Neural progenitor cell (in vitro differentiated cells): ENCODE measurements at regions not wholly inside any gene's neighbourhood (a gene's known extent, or its start where the extent isn't known, plus 50 kb on each side); places are given as distances from the start of the nearest gene placed in this dataset.

Experiments
- DNase-seq: peaks from one replicate; pipeline ENCODE4 v3.0.0-alpha.2; 2016; ENCODE audit warnings: low spot score
- H2AFZ ChIP-seq: fragments of 200-600 bp; sonication (generic); replicated peaks from 2 replicates; pipeline ENCODE4 v1.6.1; 2016; ENCODE audit warnings: antibody characterized with exemption
- H3F3A ChIP-seq: fragments of 200-600 bp; sonication (generic); 2 replicates; pipeline ENCODE4 v1.6.1; 2016; ENCODE audit warnings: antibody characterized with exemption, low read depth
- H3K27ac ChIP-seq: fragments of 200-600 bp; sonication (generic); 2 replicates; pipeline ENCODE4 v1.5.1; 2016; ENCODE audit warnings: mild to moderate bottlenecking
- H3K27me3 ChIP-seq: fragments of 200-600 bp; sonication (generic); 2 replicates; pipeline ENCODE4 v1.6.1; 2016; ENCODE audit warnings: mild to moderate bottlenecking, moderate library complexity
- H3K36me3 ChIP-seq: fragments of 200-600 bp; sonication (generic); 2 replicates; pipeline ENCODE4 v1.5.1; 2016
- H3K4me1 ChIP-seq: fragments of 200-600 bp; sonication (generic); 2 replicates; pipeline ENCODE4 v1.6.1; 2016; ENCODE audit warnings: mixed run types
- H3K4me2 ChIP-seq: fragments of 200-600 bp; sonication (generic); 2 replicates; pipeline ENCODE4 v1.6.1; 2016
- H3K4me3 ChIP-seq: fragments of 200-600 bp; sonication (generic); 2 replicates; pipeline ENCODE4 v1.5.1; 2016
- H3K79me2 ChIP-seq: fragments of 200-600 bp; sonication (generic); 2 replicates; pipeline ENCODE4 v1.6.1; 2016; ENCODE audit warnings: low read depth
- H3K9ac ChIP-seq: fragments of 200-600 bp; sonication (generic); 2 replicates; pipeline ENCODE4 v1.6.1; 2016
- H3K9me3 ChIP-seq: fragments of 200-600 bp; sonication (generic); 2 replicates; pipeline ENCODE4 v1.5.1; 2016; ENCODE audit warnings: low read depth
- H4K20me1 ChIP-seq: fragments of 200-600 bp; sonication (generic); 2 replicates; pipeline ENCODE4 v1.6.1; 2016; ENCODE audit warnings: low read depth
- H3K27ac Mint-ChIP-seq: 3 replicates; pipeline ENCODE4 v1.8.0; 2021; ENCODE audit warnings: mixed read lengths
- H3K27me3 Mint-ChIP-seq: 2 replicates; pipeline ENCODE4 v1.8.0; 2022; ENCODE audit warnings: low read depth, mild to moderate bottlenecking, inconsistent platforms, moderate library complexity, mixed read lengths; ENCODE audit not compliant: insufficient read depth
- H3K36me3 Mint-ChIP-seq: 3 replicates; pipeline ENCODE4 v1.8.0; 2021; ENCODE audit warnings: mixed read lengths
- H3K4me1 Mint-ChIP-seq: 3 replicates; pipeline ENCODE4 v1.8.0; 2021; ENCODE audit warnings: mixed read lengths
- H3K4me3 Mint-ChIP-seq: 3 replicates; pipeline ENCODE4 v1.8.0; 2021; ENCODE audit warnings: mild to moderate bottlenecking, moderate library complexity, mixed read lengths
- H3K9me3 Mint-ChIP-seq: 3 replicates; pipeline ENCODE4 v1.8.0; 2020; ENCODE audit warnings: mixed read lengths
- EZH2 ChIP-seq: fragments of 200-600 bp; sonication (generic); IDR thresholded peaks from 2 replicates; pipeline ENCODE4 v1.6.1; 2017; ENCODE audit warnings: antibody characterized with exemption, mild to moderate bottlenecking, moderate library complexity
- EZH2phosphoT487 ChIP-seq: fragments of 200-600 bp; sonication (generic); IDR thresholded peaks from 2 replicates; pipeline ENCODE4 v1.6.1; 2017; ENCODE audit warnings: antibody characterized with exemption
- TF ChIP-seq, protein P1 (sequence below): fragments of 200-600 bp; sonication (generic); IDR thresholded peaks from 2 replicates; pipeline ENCODE4 v1.5.1; 2017; ENCODE audit warnings: antibody characterized with exemption, mild to moderate bottlenecking

DNA sequence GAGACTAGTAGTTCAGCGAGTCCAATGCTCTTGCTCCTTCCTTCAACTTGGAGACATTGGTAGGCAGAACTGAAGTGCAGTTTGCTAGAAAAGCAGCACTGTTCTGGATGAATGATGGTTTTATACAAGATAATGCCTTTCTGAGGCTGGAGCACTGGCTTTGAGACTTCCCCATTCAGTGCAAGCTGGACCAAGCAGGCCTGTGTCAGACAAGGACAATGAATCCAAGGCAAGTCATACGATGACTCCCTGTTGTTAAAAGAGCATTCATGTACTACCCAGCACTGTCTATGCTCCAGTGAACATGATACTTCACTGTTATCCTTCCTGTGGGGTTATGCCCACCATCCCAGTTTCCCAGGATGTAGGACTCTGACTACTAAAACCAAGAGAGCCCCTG, 242.3 kb upstream of the RAG2 start:
- H2AFZ ChIP-seq: peak overlapping the region; percentile 39
- no peak overlapping the region for H3K4me2 ChIP-seq
- H3K27me3 ChIP-seq: no peaks in the 10 kb centered on the region
- peaks cover 11% of the 10 kb centered on the region for H3K4me1 ChIP-seq
- no peak overlapping the region for H3K4me3 Mint-ChIP-seq
- no peaks in the 10 kb centered on the region for H3K79me2 ChIP-seq
- H3K36me3 Mint-ChIP-seq: no peaks in the 10 kb centered on the region
- H3K36me3 ChIP-seq: no peaks in the 10 kb centered on the region
- H3K9me3 Mint-ChIP-seq: peaks cover 4% of the 10 kb centered on the region
- H3K27me3 Mint-ChIP-seq: peaks cover 6% of the 10 kb centered on the region
- peak; percentile 5 for DNase-seq
- H3K9me3 ChIP-seq: no peaks in the 10 kb centered on the region
- no peak overlapping the region for H3K27ac ChIP-seq
- H4K20me1 ChIP-seq: no peaks in the 10 kb centered on the region
- peak overlapping the region; percentile 44 for H3K27ac Mint-ChIP-seq
- H3K4me3 ChIP-seq: no peak overlapping the region
- H3F3A ChIP-seq: no peaks in the 10 kb centered on the region
- H3K9ac ChIP-seq: no peak overlapping the region
- H3K4me1 Mint-ChIP-seq: peaks cover 21% of the 10 kb centered on the region
- no peak for TF ChIP-seq EZH2phosphoT487
- TF ChIP-seq, protein P1, sequence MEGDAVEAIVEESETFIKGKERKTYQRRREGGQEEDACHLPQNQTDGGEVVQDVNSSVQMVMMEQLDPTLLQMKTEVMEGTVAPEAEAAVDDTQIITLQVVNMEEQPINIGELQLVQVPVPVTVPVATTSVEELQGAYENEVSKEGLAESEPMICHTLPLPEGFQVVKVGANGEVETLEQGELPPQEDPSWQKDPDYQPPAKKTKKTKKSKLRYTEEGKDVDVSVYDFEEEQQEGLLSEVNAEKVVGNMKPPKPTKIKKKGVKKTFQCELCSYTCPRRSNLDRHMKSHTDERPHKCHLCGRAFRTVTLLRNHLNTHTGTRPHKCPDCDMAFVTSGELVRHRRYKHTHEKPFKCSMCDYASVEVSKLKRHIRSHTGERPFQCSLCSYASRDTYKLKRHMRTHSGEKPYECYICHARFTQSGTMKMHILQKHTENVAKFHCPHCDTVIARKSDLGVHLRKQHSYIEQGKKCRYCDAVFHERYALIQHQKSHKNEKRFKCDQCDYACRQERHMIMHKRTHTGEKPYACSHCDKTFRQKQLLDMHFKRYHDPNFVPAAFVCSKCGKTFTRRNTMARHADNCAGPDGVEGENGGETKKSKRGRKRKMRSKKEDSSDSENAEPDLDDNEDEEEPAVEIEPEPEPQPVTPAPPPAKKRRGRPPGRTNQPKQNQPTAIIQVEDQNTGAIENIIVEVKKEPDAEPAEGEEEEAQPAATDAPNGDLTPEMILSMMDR: no peak
- no peak for TF ChIP-seq EZH2

DNA sequence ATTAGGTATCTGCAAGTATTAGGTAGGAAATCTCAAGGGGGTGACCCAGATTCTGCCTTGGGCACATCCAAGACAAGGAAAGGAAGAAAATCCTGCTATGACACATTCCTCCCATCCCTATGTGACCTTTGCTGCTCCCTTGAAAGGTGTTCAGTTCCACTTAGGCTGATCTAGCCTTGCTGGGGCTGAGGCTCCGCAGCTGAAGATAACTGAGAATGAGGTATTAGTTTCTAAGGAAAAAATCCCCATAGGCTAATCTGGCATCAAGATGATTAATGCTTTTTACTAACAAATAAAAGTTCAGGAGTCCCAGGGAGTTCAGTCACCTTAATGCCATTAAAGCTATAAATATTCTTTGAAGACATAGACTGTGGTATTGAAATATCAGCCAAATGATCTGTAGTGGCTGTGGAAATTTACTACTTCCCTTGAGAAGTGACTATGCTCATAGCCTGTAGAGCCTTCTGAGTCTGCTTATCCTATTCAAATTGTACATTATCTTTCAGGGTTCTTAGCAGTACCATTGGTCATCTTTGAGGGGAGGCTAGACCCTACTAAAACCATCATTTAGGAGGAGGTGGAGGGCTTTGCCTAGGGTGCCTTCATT, 239.9 kb upstream of the RAG2 start:
- Histone ChIP-seq H2AFZ (no peak overlapping the region), H3K9me3 (no peaks in the 10 kb centered on the region), H3K4me1 (peaks cover 11% of the 10 kb centered on the region), H3K27me3 (no peaks in the 10 kb centered on the region), H4K20me1 (no peaks in the 10 kb centered on the region), H3K79me2 (no peaks in the 10 kb centered on the region), H3K27ac (no peak overlapping the region), H3K4me3 (no peak overlapping the region), H3K9ac (no peak overlapping the region), H3F3A (no peaks in the 10 kb centered on the region), H3K36me3 (no peaks in the 10 kb centered on the region), H3K4me2 (no peak overlapping the region)
- no peaks in the 10 kb centered on the region for H3K36me3 Mint-ChIP-seq
- no peak for DNase-seq
- H3K27ac Mint-ChIP-seq: no peak overlapping the region
- H3K27me3 Mint-ChIP-seq: peaks cover 6% of the 10 kb centered on the region
- peaks cover 4% of the 10 kb centered on the region for H3K9me3 Mint-ChIP-seq
- H3K4me3 Mint-ChIP-seq: no peak overlapping the region
- H3K4me1 Mint-ChIP-seq: peaks cover 21% of the 10 kb centered on the region
- TF ChIP-seq, protein P1: no peak
- no peak for TF ChIP-seq EZH2
- TF ChIP-seq EZH2phosphoT487: no peak

DNA sequence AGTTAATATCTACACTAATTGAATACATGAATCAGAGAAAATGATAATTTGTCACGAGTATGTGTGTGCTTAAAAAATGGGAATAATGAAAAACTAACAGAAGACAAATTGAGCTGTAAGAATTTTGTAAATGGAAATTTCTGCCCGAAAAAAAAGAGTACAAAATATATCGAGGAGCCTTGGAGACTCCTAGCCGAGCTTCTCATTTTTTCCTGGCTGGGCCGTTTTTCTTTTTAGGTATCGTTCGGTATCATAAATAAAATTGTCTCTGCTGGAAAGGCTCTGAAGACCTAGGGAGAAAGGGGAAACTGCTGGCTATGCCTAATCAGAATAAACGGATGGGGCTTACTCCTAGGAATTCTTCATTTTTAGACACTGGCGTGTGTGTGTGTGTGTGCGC, 227.2 kb upstream of the RAG2 start:
- H3F3A ChIP-seq: no peaks in the 10 kb centered on the region
- H3K36me3 ChIP-seq: no peaks in the 10 kb centered on the region
- no peak overlapping the region for H3K4me2 ChIP-seq
- H3K79me2 ChIP-seq: no peaks in the 10 kb centered on the region
- H4K20me1 ChIP-seq: no peaks in the 10 kb centered on the region
- H3K4me3 ChIP-seq: no peak overlapping the region
- Mint-ChIP-seq H3K36me3 (no peaks in the 10 kb centered on the region), H3K4me3 (peak overlapping the region; percentile 38), H3K27me3 (no peaks in the 10 kb centered on the region), H3K9me3 (no peaks in the 10 kb centered on the region), H3K4me1 (no peaks in the 10 kb centered on the region), H3K27ac (no peak overlapping the region)
- H2AFZ ChIP-seq: no peak overlapping the region
- H3K9me3 ChIP-seq: no peaks in the 10 kb centered on the region
- no peak overlapping the region for H3K27ac ChIP-seq
- H3K27me3 ChIP-seq: no peaks in the 10 kb centered on the region
- no peak overlapping the region for H3K9ac ChIP-seq
- H3K4me1 ChIP-seq: no peaks in the 10 kb centered on the region
- no peak for DNase-seq
- TF ChIP-seq, protein P1: no peak
